ENCODE measurements at regions not wholly inside any gene's neighbourhood (a gene's known extent, or its start where the extent isn't known, plus 50 kb on each side); places are given as distances from the start of the nearest gene placed in this dataset.

DNA sequence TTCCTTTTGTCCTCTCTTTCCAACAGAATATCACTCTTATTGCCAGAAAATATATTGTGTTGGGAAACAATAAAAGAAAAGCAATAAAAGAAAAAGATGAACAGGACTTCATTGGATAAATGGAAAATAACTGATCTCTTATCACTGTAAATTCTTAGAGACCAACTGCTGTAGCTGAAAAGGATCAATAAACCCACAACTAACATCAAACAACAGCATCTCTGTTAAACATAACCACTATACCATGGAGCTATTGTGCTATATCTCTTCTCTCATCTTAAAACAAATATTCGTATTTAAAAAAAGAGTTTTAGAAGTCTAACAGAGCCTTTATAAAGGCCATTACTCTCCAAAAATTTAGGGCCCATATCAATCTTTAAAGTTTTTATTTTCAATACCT lies 502.4 kb downstream of the TMEM232 start:
- no peaks in the 10 kb centered on the region for H3K27me3 ChIP-seq
- TF ChIP-seq, protein P1, sequence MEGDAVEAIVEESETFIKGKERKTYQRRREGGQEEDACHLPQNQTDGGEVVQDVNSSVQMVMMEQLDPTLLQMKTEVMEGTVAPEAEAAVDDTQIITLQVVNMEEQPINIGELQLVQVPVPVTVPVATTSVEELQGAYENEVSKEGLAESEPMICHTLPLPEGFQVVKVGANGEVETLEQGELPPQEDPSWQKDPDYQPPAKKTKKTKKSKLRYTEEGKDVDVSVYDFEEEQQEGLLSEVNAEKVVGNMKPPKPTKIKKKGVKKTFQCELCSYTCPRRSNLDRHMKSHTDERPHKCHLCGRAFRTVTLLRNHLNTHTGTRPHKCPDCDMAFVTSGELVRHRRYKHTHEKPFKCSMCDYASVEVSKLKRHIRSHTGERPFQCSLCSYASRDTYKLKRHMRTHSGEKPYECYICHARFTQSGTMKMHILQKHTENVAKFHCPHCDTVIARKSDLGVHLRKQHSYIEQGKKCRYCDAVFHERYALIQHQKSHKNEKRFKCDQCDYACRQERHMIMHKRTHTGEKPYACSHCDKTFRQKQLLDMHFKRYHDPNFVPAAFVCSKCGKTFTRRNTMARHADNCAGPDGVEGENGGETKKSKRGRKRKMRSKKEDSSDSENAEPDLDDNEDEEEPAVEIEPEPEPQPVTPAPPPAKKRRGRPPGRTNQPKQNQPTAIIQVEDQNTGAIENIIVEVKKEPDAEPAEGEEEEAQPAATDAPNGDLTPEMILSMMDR (IDR thresholded peaks at IDR 0.05) = no peak
- no peaks in the 10 kb centered on the region for H3K4me1 ChIP-seq
- DNase-seq (ENCODE audit: low spot score in 2 of 2) = no peak
- peaks cover 6 to 30% of the 10 kb centered on the region in 2 donors for H3K9me3 ChIP-seq
- no peak overlapping the region for H3K4me3 ChIP-seq
- H3K27ac ChIP-seq = no peak overlapping the region
- no peaks in the 10 kb centered on the region for H3K36me3 ChIP-seq
- intact Hi-C loops (cut with DNase I) = no loop called here

DNA sequence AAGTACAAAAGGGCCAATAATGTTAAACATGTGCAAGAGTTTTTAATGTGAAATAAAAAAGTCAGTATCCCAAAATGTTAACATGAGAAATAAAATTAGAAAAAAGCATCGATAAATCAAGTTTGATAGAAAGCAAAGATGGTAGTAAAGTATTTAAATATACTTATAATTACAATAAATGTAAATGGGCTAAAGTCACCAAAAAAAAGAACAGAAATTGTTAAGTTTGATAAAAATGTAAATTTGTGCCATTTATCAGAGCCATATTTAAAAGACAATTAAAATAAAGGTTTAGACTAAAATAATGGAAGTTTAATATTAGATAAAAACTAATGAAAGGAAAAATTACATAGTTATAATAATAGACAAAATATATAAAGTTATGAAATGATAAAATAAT lies 500.5 kb downstream of the TMEM232 start:
- no peak for DNase-seq (ENCODE audit: low spot score in 2 of 2)
- Histone ChIP-seq H3K27ac (no peak overlapping the region), H3K4me1 (no peaks in the 10 kb centered on the region), H3K27me3 (no peaks in the 10 kb centered on the region), H3K9me3 (peaks cover 6 to 23% of the 10 kb centered on the region in 2 donors), H3K36me3 (no peaks in the 10 kb centered on the region), H3K4me3 (no peak overlapping the region)
- intact Hi-C loops (cut with DNase I) = no loop called here
- TF ChIP-seq, protein P1 (IDR thresholded peaks at IDR 0.05) = no peak

DNA sequence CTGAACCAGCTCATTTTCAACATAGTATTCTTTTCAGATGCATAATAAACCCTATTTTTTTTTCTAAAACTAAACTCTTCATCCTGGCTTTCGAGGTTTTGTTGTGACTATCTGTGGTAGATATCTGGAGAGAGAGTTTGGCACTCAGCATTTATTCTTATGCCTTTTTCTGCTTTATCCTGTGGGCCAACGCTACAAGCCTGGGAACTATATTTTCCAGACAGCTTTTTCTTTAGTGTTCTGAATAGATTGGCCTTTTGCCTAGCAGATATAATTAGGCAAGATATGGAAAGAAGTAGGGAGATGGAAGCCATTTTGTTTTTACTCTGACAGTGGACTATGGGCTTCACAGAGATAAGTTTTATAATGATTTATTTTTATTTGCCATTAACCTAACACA lies 486.7 kb downstream of the TMEM232 start:
- Histone ChIP-seq H3K9me3 (no peaks in the 10 kb centered on the region), H3K4me1 (no peaks in the 10 kb centered on the region), H3K4me3 (no peak overlapping the region), H3K36me3 (no peaks in the 10 kb centered on the region), H3K27ac (no peak overlapping the region), H3K27me3 (no peaks in the 10 kb centered on the region)
- TF ChIP-seq, protein P1 (IDR thresholded peaks at IDR 0.05) = no peak
- intact Hi-C loops (cut with DNase I) = no loop called here
- DNase-seq (ENCODE audit: low spot score in 2 of 2) = no peak

DNA sequence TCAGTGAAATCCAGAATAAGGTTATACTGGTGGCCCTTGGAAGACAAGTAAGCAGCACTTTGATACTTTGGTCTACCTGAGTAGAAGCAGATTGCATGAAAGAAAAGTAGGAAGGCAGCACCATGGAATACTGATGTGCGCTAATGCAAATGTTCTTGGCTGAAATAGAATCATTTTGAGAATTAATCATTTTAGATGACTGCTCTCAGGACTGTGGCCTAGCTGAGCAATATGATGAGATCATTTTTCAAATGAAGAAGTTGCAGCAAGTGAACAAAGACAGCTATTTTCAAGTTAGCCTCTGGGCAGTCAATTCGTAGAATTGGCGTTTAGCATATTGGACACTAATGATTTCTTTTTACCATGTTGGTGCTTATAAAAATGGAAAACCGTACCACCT lies 483.5 kb downstream of the TMEM232 start:
- no peak overlapping the region for H3K27ac ChIP-seq
- no peaks in the 10 kb centered on the region for H3K4me1 ChIP-seq
- no peaks in the 10 kb centered on the region for H3K9me3 ChIP-seq
- no peaks in the 10 kb centered on the region for H3K36me3 ChIP-seq
- no peak overlapping the region for H3K4me3 ChIP-seq
- intact Hi-C loops (cut with DNase I) = no loop called here
- DNase-seq (ENCODE audit: low spot score in 2 of 2) = no peak
- TF ChIP-seq, protein P1 (IDR thresholded peaks at IDR 0.05) = no peak
- H3K27me3 ChIP-seq = no peaks in the 10 kb centered on the region

DNA sequence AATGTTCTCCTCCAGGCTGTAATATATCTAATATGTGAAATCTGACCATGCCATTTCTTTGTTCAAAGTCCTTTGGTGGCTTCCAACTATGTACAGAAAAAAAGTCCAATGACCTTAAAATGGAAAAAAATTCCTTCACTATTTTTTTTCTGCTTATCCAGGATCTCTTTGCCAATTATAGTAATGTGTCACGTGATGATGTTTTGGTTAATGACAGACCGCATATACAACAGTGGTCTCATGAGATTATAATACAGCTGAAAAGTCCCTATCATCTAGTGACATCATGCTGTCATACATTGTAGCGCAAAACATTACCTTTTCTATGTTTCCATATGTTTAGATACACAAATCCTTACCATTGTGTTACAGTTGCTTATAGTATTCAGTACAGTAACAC lies 477.6 kb downstream of the TMEM232 start:
- Histone ChIP-seq H3K27me3 (no peaks in the 10 kb centered on the region), H3K36me3 (no peaks in the 10 kb centered on the region), H3K4me3 (no peak overlapping the region), H3K4me1 (no peaks in the 10 kb centered on the region), H3K27ac (no peak overlapping the region), H3K9me3 (no peaks in the 10 kb centered on the region)
- intact Hi-C loops (cut with DNase I) = no loop called here
- TF ChIP-seq, protein P1 (IDR thresholded peaks at IDR 0.05) = no peak
- DNase-seq (ENCODE audit: low spot score in 2 of 2) = no peak

DNA sequence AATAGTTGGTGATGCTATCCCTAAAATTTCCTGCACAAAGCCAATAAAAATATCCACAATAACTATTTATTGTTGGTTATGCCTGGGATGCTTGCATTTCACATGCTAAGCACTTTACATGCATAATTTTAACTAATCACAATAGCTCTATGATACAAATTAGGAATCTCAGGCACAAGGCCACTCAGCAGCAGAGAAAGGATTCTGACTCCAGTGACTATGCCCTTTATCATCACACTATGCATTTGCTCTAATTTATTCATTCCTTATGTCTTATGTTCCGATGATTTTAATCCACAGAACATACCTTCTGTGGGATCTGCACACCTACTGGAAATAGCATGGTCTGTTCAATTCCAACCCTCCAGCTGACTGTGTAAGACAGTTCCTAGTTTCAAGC lies 476.1 kb downstream of the TMEM232 start:
- no peak overlapping the region for H3K27ac ChIP-seq
- DNase-seq (ENCODE audit: low spot score in 2 of 2) = no peak
- H3K27me3 ChIP-seq = no peaks in the 10 kb centered on the region
- intact Hi-C loops (cut with DNase I) = no loop called here
- TF ChIP-seq, protein P1 (IDR thresholded peaks at IDR 0.05) = no peak
- H3K36me3 ChIP-seq = no peaks in the 10 kb centered on the region
- no peak overlapping the region for H3K4me3 ChIP-seq
- H3K4me1 ChIP-seq = no peaks in the 10 kb centered on the region
- H3K9me3 ChIP-seq = no peaks in the 10 kb centered on the region
